Ascending aorta (tissue), 2 donors: ENCODE measurements at regions not wholly inside any gene's neighbourhood (a gene's known extent, or its start where the extent isn't known, plus 50 kb on each side); places are given as distances from the start of the nearest gene placed in this dataset.

Experiments used
- DNase-seq, 2 donors: peaks; one replicate each; pipeline ENCODE4 v3.0.0-alpha.2; 2019; ENCODE audit warnings: low spot score in 2 of 2
- H3K27ac ChIP-seq, 2 donors: fragments of 200-600 bp; sonication (generic); one replicate each; pipeline ENCODE4 v1.5.1; 2016 to 2017; ENCODE audit warnings: mild to moderate bottlenecking in 1 of 2
- H3K27me3 ChIP-seq: fragments of 200-600 bp; sonication (generic); one replicate; pipeline ENCODE4 v1.5.1; 2017
- H3K36me3 ChIP-seq, 2 donors: fragments of 200-600 bp; sonication (generic); one replicate each; pipeline ENCODE4 v1.5.1; 2016
- H3K4me1 ChIP-seq, 2 donors: fragments of 200-600 bp; sonication (generic); one replicate each; pipeline ENCODE4 v1.5.1; 2016 to 2017; ENCODE audit warnings: mild to moderate bottlenecking in 1 of 2
- H3K4me3 ChIP-seq, 2 donors: fragments of 200-600 bp; sonication (generic); one replicate each; pipeline ENCODE4 v1.5.1; 2016 to 2017; ENCODE audit warnings: mild to moderate bottlenecking in 1 of 2
- H3K9me3 ChIP-seq, 2 donors: fragments of 200-600 bp; sonication (generic); one replicate each; pipeline ENCODE4 v1.5.1; 2016
- intact Hi-C: fragments of 100-400 bp; cut with DNase I; formaldehyde crosslinking; loops from one replicate; pipeline ENCODE4 v1.15.1; 2023
- TF ChIP-seq, protein P1 (sequence below), 3 experiments: fragments of 200-600 bp in 2 of 3; fragments of 450-650 bp in 1 of 3; sonication (generic) in 2 of 3; IDR thresholded peaks; one replicate each; pipeline ENCODE4 v1.5.1; 2016 to 2019; ENCODE audit warnings: antibody characterized with exemption in 3 of 3, mild to moderate bottlenecking in 1 of 3, moderate library complexity in 1 of 3

DNA sequence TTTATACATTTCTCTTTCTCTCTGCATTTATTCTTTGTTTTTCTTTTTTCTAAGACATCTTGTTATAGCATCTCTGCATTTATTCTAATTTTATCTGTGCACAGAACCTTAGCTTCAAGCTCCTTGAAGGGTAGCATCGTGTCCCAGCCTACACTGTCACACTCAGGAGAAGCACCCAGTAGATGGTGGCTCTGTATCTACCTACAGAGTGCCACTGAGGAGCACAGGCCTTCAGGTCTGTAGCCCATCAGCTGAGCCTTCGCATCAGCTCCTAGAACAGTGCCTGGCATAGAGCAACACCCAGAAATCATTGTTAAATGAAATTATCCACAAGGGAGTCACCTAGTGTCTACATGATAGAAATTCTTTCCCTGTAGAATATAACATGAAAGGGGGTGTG, 203.0 kb upstream of the KLF14 start:
- TF ChIP-seq, protein P1, sequence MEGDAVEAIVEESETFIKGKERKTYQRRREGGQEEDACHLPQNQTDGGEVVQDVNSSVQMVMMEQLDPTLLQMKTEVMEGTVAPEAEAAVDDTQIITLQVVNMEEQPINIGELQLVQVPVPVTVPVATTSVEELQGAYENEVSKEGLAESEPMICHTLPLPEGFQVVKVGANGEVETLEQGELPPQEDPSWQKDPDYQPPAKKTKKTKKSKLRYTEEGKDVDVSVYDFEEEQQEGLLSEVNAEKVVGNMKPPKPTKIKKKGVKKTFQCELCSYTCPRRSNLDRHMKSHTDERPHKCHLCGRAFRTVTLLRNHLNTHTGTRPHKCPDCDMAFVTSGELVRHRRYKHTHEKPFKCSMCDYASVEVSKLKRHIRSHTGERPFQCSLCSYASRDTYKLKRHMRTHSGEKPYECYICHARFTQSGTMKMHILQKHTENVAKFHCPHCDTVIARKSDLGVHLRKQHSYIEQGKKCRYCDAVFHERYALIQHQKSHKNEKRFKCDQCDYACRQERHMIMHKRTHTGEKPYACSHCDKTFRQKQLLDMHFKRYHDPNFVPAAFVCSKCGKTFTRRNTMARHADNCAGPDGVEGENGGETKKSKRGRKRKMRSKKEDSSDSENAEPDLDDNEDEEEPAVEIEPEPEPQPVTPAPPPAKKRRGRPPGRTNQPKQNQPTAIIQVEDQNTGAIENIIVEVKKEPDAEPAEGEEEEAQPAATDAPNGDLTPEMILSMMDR (IDR thresholded peaks at IDR 0.05): no peak
- peaks cover 0 to 13% of the 10 kb centered on the region in 2 donors for H3K4me1 ChIP-seq
- DNase-seq: no peak
- H3K27me3 ChIP-seq: no peaks in the 10 kb centered on the region
- H3K4me3 ChIP-seq: no peak overlapping the region
- no peak overlapping the region for H3K27ac ChIP-seq
- H3K36me3 ChIP-seq: no peaks in the 10 kb centered on the region
- intact Hi-C loops: no loop called here
- H3K9me3 ChIP-seq: no peaks in the 10 kb centered on the region

DNA sequence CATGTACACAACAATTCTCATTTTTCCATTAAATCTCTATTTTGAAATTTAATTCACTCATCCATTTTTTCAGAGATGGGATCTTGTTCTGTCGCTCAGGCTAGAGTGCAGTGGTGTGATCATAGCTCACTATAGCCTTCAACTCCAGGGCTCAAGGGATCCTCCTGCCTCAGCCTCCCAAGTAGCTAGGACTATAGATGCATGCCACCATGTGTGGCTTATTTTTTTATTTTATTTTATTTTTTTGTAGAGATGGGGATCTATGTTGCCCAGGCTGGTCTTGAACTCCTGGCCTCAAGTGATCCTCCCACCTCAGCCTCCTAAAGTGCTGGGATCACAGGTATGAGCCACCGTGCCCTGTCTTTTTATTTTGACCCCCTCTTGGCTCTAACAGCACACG, 203.8 kb upstream of the KLF14 start:
- Histone ChIP-seq H3K9me3 (no peaks in the 10 kb centered on the region), H3K27me3 (no peaks in the 10 kb centered on the region), H3K4me3 (no peak overlapping the region), H3K27ac (peak overlapping the region; percentile 3 to 23), H3K36me3 (no peaks in the 10 kb centered on the region), H3K4me1 (peaks cover 0 to 22% of the 10 kb centered on the region in 2 donors)
- TF ChIP-seq, protein P1 (IDR thresholded peaks at IDR 0.05): no peak
- DNase-seq: no peak
- intact Hi-C loops: no loop called here

DNA sequence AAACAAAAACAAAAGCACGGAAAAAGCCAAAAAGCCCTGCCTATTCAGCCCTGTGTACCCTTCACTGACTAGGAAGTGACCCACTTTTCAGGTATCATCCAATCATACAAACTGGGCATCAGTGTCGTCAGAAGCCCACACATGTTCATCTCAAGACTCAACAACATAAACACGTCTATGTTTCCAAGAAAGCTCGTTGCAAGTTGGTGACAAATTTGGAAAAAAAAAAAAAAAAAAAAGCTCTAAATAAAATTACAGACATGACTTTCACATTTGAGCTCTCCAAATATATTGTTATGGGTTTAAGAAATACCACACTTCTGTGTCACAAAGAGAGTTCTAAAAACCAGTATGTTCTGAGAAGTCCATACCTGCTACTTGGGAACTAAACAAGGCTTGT, 204.7 kb upstream of the KLF14 start:
- Histone ChIP-seq H3K4me1 (peaks cover 0 to 27% of the 10 kb centered on the region in 2 donors), H3K27me3 (no peaks in the 10 kb centered on the region), H3K27ac (peak overlapping the region in 1 of 2 donors; percentile 10), H3K36me3 (no peaks in the 10 kb centered on the region), H3K9me3 (no peaks in the 10 kb centered on the region), H3K4me3 (no peak overlapping the region)
- no peak for DNase-seq
- intact Hi-C loops: no loop called here
- TF ChIP-seq, protein P1 (IDR thresholded peaks at IDR 0.05): no peak

DNA sequence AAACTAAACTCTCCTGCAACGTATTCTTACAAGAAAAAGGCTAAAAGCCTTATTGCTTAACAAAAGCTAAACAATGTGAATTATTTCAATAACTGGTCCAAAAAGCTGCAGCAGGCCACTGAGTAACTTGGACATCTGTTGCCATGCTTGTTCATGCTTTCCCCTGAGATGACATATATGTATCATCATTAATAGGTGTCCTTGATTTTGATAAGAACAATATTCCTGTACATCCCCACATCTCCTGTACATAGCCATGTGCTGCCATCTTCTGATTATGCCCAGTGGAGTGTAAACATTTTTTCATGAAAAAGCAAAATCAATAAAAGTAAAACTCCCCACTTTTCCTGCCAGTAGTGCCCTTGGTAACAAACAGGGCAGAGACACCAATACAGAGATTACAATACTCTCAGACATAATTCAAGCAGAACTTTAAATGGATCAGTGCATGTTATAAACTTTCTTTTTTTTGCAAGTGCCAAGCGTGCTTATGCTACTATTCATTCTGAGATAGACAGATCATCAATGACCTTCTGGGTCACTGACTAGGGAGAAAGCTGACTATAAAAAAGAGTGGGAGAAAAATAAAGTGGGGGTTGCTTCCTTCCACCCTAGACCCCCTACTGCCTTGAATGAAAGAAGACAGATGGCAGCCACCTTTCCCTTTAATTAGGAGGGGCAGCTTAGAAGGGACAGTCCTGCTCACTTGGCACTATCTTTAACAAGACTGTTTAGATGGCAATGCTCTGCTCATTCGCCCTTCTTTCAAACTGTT, 205.5 kb upstream of the KLF14 start:
- DNase-seq: no peak
- Histone ChIP-seq H3K9me3 (no peaks in the 10 kb centered on the region), H3K27ac (peak overlapping the region; percentile 10 to 24), H3K27me3 (no peaks in the 10 kb centered on the region), H3K36me3 (peaks cover 0 to 1% of the 10 kb centered on the region in 2 donors), H3K4me3 (no peak overlapping the region), H3K4me1 (peaks cover 0 to 31% of the 10 kb centered on the region in 2 donors)
- intact Hi-C loops: loop anchor here (2.0 to 5.0 kb wide), 2 partner anchors 15 to 42 kb away; no protein-coding TSS in a partner anchor
- TF ChIP-seq, protein P1 (IDR thresholded peaks at IDR 0.05): no peak

DNA sequence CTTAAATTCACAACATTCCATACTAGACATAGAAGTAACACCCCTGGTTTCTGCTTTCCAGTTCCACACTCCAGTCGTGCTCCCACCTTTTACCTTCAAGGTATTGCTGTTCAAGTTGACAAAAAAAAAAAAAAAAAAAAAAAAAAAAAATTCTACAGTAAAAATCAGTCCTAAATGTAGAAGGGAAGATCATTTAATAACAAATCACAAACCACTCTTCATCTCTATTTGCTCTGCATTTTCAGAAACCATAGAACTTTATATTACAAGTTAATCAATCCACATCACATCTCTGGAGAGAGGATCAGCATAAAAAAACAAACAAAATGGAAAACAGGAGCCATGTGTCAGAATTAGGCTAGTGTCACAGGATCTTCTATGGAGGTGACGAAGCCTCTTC, 206.3 kb upstream of the KLF14 start:
- Histone ChIP-seq H3K27ac (peak overlapping the region in 1 of 2 donors; percentile 70), H3K27me3 (no peaks in the 10 kb centered on the region), H3K9me3 (no peaks in the 10 kb centered on the region), H3K36me3 (peaks cover 0 to 5% of the 10 kb centered on the region in 2 donors), H3K4me3 (peak overlapping the region in 1 of 2 donors; percentile 60), H3K4me1 (peaks cover 0 to 31% of the 10 kb centered on the region in 2 donors)
- DNase-seq: no peak
- TF ChIP-seq, protein P1 (IDR thresholded peaks at IDR 0.05): no peak
- intact Hi-C loops: loop anchor here (2.0 to 5.0 kb wide), 2 partner anchors 16 to 43 kb away; no protein-coding TSS in a partner anchor
